NCI-H69 (cell line): ENCODE measurements at regions not wholly inside any gene's neighbourhood (a gene's known extent, or its start where the extent isn't known, plus 50 kb on each side); places are given as distances from the start of the nearest gene placed in this dataset.
"Not testable (repeated sequence)": the region's sequence is repeated elsewhere in the genome, so short reads cannot be mapped to it uniquely, and the experiment has no call there.

ENCODE experiments used
- DNase-seq: peaks from one replicate; lab custom pipeline; 2025; lab: John Stamatoyannopoulos, UW

GRCh38 chr6:82816243-82816642 lies 249.4 kb downstream of the UBE3D start:
- DNase-seq, result not testable (repeated sequence)

GRCh38 chr6:82818727-82819126 lies 246.9 kb downstream of the UBE3D start:
- no peak for DNase-seq

DNA sequence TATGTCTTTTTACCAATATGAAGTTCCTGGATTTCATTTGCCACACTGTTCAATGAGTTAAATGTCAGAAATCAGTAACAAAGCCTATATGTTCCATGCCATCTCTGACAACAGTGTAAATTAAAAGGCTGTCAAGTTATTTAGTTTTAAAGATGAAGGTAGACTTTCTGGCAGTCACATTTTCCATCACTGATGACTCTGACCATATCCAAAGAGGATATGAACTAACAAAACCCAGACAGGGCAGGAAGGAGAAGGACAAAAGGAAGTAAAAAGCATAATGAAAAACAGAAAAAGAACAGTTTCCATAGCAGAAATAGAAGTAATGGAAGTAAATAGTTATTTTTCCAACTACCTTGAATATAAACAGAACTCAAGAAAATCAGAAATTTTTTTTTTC lies 242.3 kb downstream of the UBE3D start:
- DNase-seq, result no peak

- no peak for DNase-seq
Measured at GRCh38 chr6:82832811-82833210, 232.8 kb downstream of the UBE3D start.

DNA sequence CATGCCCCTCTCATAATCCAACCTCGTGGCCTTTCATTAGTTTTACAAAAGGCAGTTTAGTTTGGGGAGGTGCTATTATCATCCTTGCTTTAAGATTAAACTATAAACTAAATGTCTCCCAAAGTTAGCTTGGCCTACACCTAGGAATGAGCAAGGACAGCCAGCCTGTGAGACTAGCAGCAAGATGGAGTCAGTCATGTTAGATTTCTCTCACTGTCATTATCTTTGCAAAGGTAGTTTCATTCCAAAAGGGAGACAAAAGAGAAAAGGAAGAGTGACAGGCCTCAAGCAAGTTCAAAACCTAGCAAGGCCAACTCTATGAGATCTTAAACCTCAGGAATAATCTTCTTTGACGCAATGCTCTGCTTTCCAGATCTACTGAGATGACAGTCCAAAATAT lies 232.2 kb downstream of the UBE3D start:
- DNase-seq, result no peak

DNA sequence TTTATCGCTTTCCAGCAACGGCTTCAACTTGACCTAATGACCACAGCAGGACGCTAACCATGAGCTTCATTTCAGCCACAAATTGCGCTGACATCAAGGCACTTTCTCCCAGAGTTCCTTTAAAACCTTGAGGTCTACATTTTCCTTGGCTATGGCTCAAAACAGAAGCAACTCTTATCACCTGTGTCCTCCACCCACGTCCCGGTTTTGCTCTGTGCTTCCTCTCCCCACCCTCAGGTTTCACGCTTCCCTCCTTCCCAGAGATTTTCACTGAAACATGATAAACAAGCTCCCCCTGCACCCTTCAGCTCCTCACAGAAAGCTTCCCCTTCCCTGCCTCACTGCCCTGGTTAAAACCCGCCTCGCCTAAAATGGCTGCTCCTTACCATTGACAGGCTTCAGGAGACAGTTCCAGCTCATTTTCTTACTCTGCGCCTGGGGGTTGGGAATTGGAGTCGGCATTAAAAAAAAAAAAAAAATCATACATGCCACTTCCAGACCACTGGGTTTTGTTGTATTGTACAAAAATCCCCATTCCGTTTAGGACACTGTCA lies 229.5 kb downstream of the UBE3D start:
- DNase-seq, result no peak

DNA sequence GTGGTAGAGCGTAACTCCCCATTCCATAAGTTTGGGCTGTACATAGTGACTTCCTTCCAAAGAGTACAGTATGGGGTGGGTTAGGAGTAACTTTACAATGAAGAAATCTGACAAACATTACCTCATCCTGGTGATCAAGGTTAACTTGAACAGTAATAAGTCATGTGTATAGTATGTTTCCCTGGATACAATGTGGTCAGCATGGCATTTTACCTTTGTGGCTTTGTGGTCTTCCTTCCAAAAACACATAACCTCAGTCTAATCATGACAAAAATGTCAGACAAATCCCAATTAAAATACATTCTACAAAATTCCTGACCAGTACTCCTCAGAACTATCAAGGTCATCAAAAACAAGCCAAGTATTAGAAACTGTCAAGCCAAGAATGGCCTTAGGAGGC lies 225.1 kb downstream of the UBE3D start:
- DNase-seq, result no peak

DNA sequence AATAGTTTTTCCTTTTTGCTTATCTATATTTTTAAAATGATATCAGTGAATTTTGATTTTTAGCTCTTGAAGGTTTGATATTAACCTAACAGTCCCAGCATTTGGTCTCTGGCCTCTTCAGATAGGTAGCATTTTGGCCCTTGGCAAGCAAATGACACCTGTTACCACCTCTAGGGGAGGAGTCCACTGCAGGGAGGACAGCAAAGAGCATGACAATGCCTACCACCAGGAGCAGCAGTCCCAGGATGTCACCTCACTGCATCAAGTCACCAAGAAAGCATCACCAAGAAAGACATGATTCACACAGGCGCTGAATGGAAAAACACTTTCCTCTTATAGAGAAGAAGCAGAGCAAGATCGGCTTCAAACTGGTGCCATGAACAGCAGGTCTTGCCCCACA lies 224.3 kb downstream of the UBE3D start:
- DNase-seq, result no peak
